ENCODE measurements at regions not wholly inside any gene's neighbourhood (a gene's known extent, or its start where the extent isn't known, plus 50 kb on each side); places are given as distances from the start of the nearest gene placed in this dataset.

- Histone ChIP-seq H3K79me2 (ENCODE audit: control insufficient read depth, insufficient read depth, low read length, poor library complexity) (no peaks in the 10 kb centered on the region), H3K9ac (ENCODE audit: low read length) (no peak overlapping the region), H3K79me1 (ENCODE audit: low read length) (no peaks in the 10 kb centered on the region), H4K91ac (ENCODE audit: low read depth, low read length) (no peak overlapping the region), H3K4ac (ENCODE audit: low read depth, low read length) (no peak overlapping the region), H3K36me3 (ENCODE audit: control insufficient read depth in 1 of 2, insufficient read depth in 2 of 2, low read length in 2 of 2) (no peaks in the 10 kb centered on the region), H2AK5ac (ENCODE audit: low read length) (no peak overlapping the region), H3K27me3 (ENCODE audit: insufficient read depth, low read length) (no peaks in the 10 kb centered on the region), H3K4me2 (ENCODE audit: low read length) (no peak overlapping the region), H3K4me3 (ENCODE audit: low read depth, low read length) (no peak overlapping the region), H4K12ac (ENCODE audit: low read depth, low read length) (no peak overlapping the region), H4K8ac (ENCODE audit: low read depth, low read length) (no peak overlapping the region), H2AFZ (ENCODE audit: insufficient read depth, low read length, poor library complexity) (no peak overlapping the region), H3K27ac (ENCODE audit: low read depth, low read length) (no peak overlapping the region), H2BK5ac (ENCODE audit: low read depth, low read length, poor library complexity) (no peak overlapping the region), H3K23ac (ENCODE audit: low read length) (no peak overlapping the region), H3K4me1 (ENCODE audit: control insufficient read depth in 1 of 2, insufficient read depth in 2 of 2, low read length in 2 of 2) (no peaks in the 10 kb centered on the region), H2BK12ac (ENCODE audit: low read length) (no peak overlapping the region), H3K18ac (ENCODE audit: low read length) (no peak overlapping the region), H3K14ac (ENCODE audit: low read length) (no peak overlapping the region), H2BK120ac (ENCODE audit: insufficient read depth, low read length, poor library complexity) (no peak overlapping the region), H3K9me3 (ENCODE audit: insufficient read depth, low read depth, low read length) (no peaks in the 10 kb centered on the region)
- peak; percentile 35 to 70 for DNase-seq
- no CpG with 5 or more reads among the region's 4 CpGs for WGBS (ENCODE audit: extremely low coverage, insufficient coverage, insufficient read length)
Observed at GRCh38 chr18:44464398-44465180, 216.1 kb upstream of the SETBP1 start.

- Histone ChIP-seq H3K36me3 (ENCODE audit: control insufficient read depth in 1 of 2, insufficient read depth in 2 of 2, low read length in 2 of 2) (no peaks in the 10 kb centered on the region), H4K12ac (ENCODE audit: low read depth, low read length) (no peak overlapping the region), H3K4me1 (ENCODE audit: control insufficient read depth in 1 of 2, insufficient read depth in 2 of 2, low read length in 2 of 2) (no peaks in the 10 kb centered on the region), H2AK5ac (ENCODE audit: low read length) (no peak overlapping the region), H3K23ac (ENCODE audit: low read length) (no peak overlapping the region), H3K4me2 (ENCODE audit: low read length) (no peak overlapping the region), H3K9me3 (ENCODE audit: insufficient read depth, low read depth, low read length) (no peaks in the 10 kb centered on the region), H3K14ac (ENCODE audit: low read length) (no peak overlapping the region), H3K79me1 (ENCODE audit: low read length) (no peaks in the 10 kb centered on the region), H3K4me3 (ENCODE audit: low read depth, low read length) (no peak overlapping the region), H3K27me3 (ENCODE audit: insufficient read depth, low read length) (no peaks in the 10 kb centered on the region), H4K8ac (ENCODE audit: low read depth, low read length) (no peak overlapping the region), H3K79me2 (ENCODE audit: control insufficient read depth, insufficient read depth, low read length, poor library complexity) (no peaks in the 10 kb centered on the region), H3K9ac (ENCODE audit: low read length) (no peak overlapping the region), H4K91ac (ENCODE audit: low read depth, low read length) (no peak overlapping the region), H2BK120ac (ENCODE audit: insufficient read depth, low read length, poor library complexity) (no peak overlapping the region), H3K27ac (ENCODE audit: low read depth, low read length) (no peak overlapping the region), H2BK5ac (ENCODE audit: low read depth, low read length, poor library complexity) (no peak overlapping the region), H3K18ac (ENCODE audit: low read length) (no peak overlapping the region), H3K4ac (ENCODE audit: low read depth, low read length) (no peak overlapping the region), H2AFZ (ENCODE audit: insufficient read depth, low read length, poor library complexity) (no peak overlapping the region), H2BK12ac (ENCODE audit: low read length) (no peak overlapping the region)
- no peak for DNase-seq
- no CpG with 5 or more reads among the region's 2 CpGs for WGBS (ENCODE audit: extremely low coverage, insufficient coverage, insufficient read length)
Observed at GRCh38 chr18:44465381-44465841, 215.3 kb upstream of the SETBP1 start.

GRCh38 chr18:44466997-44467396 lies 213.7 kb upstream of the SETBP1 start:
- no peaks in the 10 kb centered on the region for H3K79me1 ChIP-seq (ENCODE audit: low read length)
- H3K27me3 ChIP-seq (ENCODE audit: insufficient read depth, low read length), result no peaks in the 10 kb centered on the region
- H4K12ac ChIP-seq (ENCODE audit: low read depth, low read length), result no peak overlapping the region
- DNase-seq, result no peak
- H2BK120ac ChIP-seq (ENCODE audit: insufficient read depth, low read length, poor library complexity), result no peak overlapping the region
- no peak overlapping the region for H3K9ac ChIP-seq (ENCODE audit: low read length)
- no peaks in the 10 kb centered on the region for H3K79me2 ChIP-seq (ENCODE audit: control insufficient read depth, insufficient read depth, low read length, poor library complexity)
- no peaks in the 10 kb centered on the region for H3K36me3 ChIP-seq (ENCODE audit: control insufficient read depth in 1 of 2, insufficient read depth in 2 of 2, low read length in 2 of 2)
- H3K4me3 ChIP-seq (ENCODE audit: low read depth, low read length), result no peak overlapping the region
- H3K14ac ChIP-seq (ENCODE audit: low read length), result no peak overlapping the region
- no peak overlapping the region for H2AFZ ChIP-seq (ENCODE audit: insufficient read depth, low read length, poor library complexity)
- H2BK12ac ChIP-seq (ENCODE audit: low read length), result no peak overlapping the region
- H4K8ac ChIP-seq (ENCODE audit: low read depth, low read length), result no peak overlapping the region
- no CpG with 5 or more reads among the region's 2 CpGs for whole genome bisulfite sequencing (ENCODE audit: extremely low coverage, insufficient coverage, insufficient read length)
- no peak overlapping the region for H4K91ac ChIP-seq (ENCODE audit: low read depth, low read length)
- H2BK5ac ChIP-seq (ENCODE audit: low read depth, low read length, poor library complexity), result no peak overlapping the region
- H3K9me3 ChIP-seq (ENCODE audit: insufficient read depth, low read depth, low read length), result no peaks in the 10 kb centered on the region
- H3K23ac ChIP-seq (ENCODE audit: low read length), result no peak overlapping the region
- H3K18ac ChIP-seq (ENCODE audit: low read length), result no peak overlapping the region
- no peaks in the 10 kb centered on the region for H3K4me1 ChIP-seq (ENCODE audit: control insufficient read depth in 1 of 2, insufficient read depth in 2 of 2, low read length in 2 of 2)
- H3K27ac ChIP-seq (ENCODE audit: low read depth, low read length), result no peak overlapping the region
- H3K4me2 ChIP-seq (ENCODE audit: low read length), result no peak overlapping the region
- H3K4ac ChIP-seq (ENCODE audit: low read depth, low read length), result no peak overlapping the region
- no peak overlapping the region for H2AK5ac ChIP-seq (ENCODE audit: low read length)

GRCh38 chr18:44467718-44468117 lies 213.0 kb upstream of the SETBP1 start:
- Histone ChIP-seq H3K18ac (ENCODE audit: low read length) (no peak overlapping the region), H3K27me3 (ENCODE audit: insufficient read depth, low read length) (no peaks in the 10 kb centered on the region), H2BK12ac (ENCODE audit: low read length) (no peak overlapping the region), H3K4me2 (ENCODE audit: low read length) (no peak overlapping the region), H3K27ac (ENCODE audit: low read depth, low read length) (no peak overlapping the region), H3K36me3 (ENCODE audit: control insufficient read depth in 1 of 2, insufficient read depth in 2 of 2, low read length in 2 of 2) (no peaks in the 10 kb centered on the region), H2AFZ (ENCODE audit: insufficient read depth, low read length, poor library complexity) (no peak overlapping the region), H3K79me2 (ENCODE audit: control insufficient read depth, insufficient read depth, low read length, poor library complexity) (no peaks in the 10 kb centered on the region), H3K79me1 (ENCODE audit: low read length) (no peaks in the 10 kb centered on the region), H3K14ac (ENCODE audit: low read length) (no peak overlapping the region), H4K8ac (ENCODE audit: low read depth, low read length) (no peak overlapping the region), H2BK5ac (ENCODE audit: low read depth, low read length, poor library complexity) (no peak overlapping the region), H3K9me3 (ENCODE audit: insufficient read depth, low read depth, low read length) (no peaks in the 10 kb centered on the region), H2BK120ac (ENCODE audit: insufficient read depth, low read length, poor library complexity) (no peak overlapping the region), H2AK5ac (ENCODE audit: low read length) (no peak overlapping the region), H3K4me1 (ENCODE audit: control insufficient read depth in 1 of 2, insufficient read depth in 2 of 2, low read length in 2 of 2) (no peaks in the 10 kb centered on the region), H4K91ac (ENCODE audit: low read depth, low read length) (no peak overlapping the region), H3K9ac (ENCODE audit: low read length) (no peak overlapping the region), H4K12ac (ENCODE audit: low read depth, low read length) (no peak overlapping the region), H3K4ac (ENCODE audit: low read depth, low read length) (no peak overlapping the region), H3K4me3 (ENCODE audit: low read depth, low read length) (no peak overlapping the region), H3K23ac (ENCODE audit: low read length) (no peak overlapping the region)
- WGBS (ENCODE audit: extremely low coverage, insufficient coverage, insufficient read length), result no CpG with 5 or more reads among the region's 2 CpGs
- no peak for DNase-seq

Data from trophoblast cell (in vitro differentiated cells and primary cell).